ENCODE measurements at regions not wholly inside any gene's neighbourhood (a gene's known extent, or its start where the extent isn't known, plus 50 kb on each side); places are given as distances from the start of the nearest gene placed in this dataset.

GRCh38 chr6:120348926-120349325 lies 985.4 kb downstream of the TBC1D32 start:
- H3K79me2 ChIP-seq (replicated peaks; ENCODE audit: insufficient read depth, low read length), result no peaks in the 10 kb centered on the region
- no peaks in the 10 kb centered on the region for H3K36me3 ChIP-seq (ENCODE audit: insufficient read depth, low read length)
- H3K4me2 ChIP-seq (ENCODE audit: low read length), result no peak overlapping the region
- no peaks in the 10 kb centered on the region for H3K27me3 ChIP-seq (ENCODE audit: insufficient read depth, low read depth, low read length)
- TF ChIP-seq REST (IDR thresholded peaks at IDR 0.05; ENCODE audit: borderline replicate concordance), result no peak
- H3F3A ChIP-seq (ENCODE audit: insufficient read depth, low read length, poor library complexity, severe bottlenecking), result no peaks in the 10 kb centered on the region
- H3K4me3 ChIP-seq (ENCODE audit: low read length), result no peak overlapping the region
- H3K27ac ChIP-seq (ENCODE audit: low read length), result no peak overlapping the region
- H2AFZ ChIP-seq (ENCODE audit: low read depth, low read length), result no peak overlapping the region
- H3K9me2 ChIP-seq (ENCODE audit: insufficient read depth, low read length), result no peaks in the 10 kb centered on the region
- no peaks in the 10 kb centered on the region for H3K9me3 ChIP-seq (ENCODE audit: low read length)
- H3K9ac ChIP-seq (ENCODE audit: low read length), result no peak overlapping the region
- H4K20me1 ChIP-seq (ENCODE audit: insufficient read depth), result no peaks in the 10 kb centered on the region

GRCh38 chr6:120328521-120328920 lies 979.0 kb upstream of the MAN1A1 start:
- Histone ChIP-seq H2AFZ (ENCODE audit: low read depth, low read length) (no peak overlapping the region), H3K9ac (ENCODE audit: low read length) (no peak overlapping the region), H3K9me3 (ENCODE audit: low read length) (no peaks in the 10 kb centered on the region), H3K27me3 (ENCODE audit: insufficient read depth, low read depth, low read length) (no peaks in the 10 kb centered on the region), H4K20me1 (ENCODE audit: insufficient read depth) (no peaks in the 10 kb centered on the region), H3K79me2 (replicated peaks; ENCODE audit: insufficient read depth, low read length) (no peaks in the 10 kb centered on the region), H3K27ac (ENCODE audit: low read length) (no peak overlapping the region), H3F3A (ENCODE audit: insufficient read depth, low read length, poor library complexity, severe bottlenecking) (no peaks in the 10 kb centered on the region), H3K4me3 (ENCODE audit: low read length) (no peak overlapping the region), H3K9me2 (ENCODE audit: insufficient read depth, low read length) (no peaks in the 10 kb centered on the region), H3K4me2 (ENCODE audit: low read length) (no peak overlapping the region), H3K36me3 (ENCODE audit: insufficient read depth, low read length) (no peaks in the 10 kb centered on the region)
- TF ChIP-seq EP300 (conservative IDR thresholded peaks at IDR 0.05; ENCODE audit: poor library complexity, severe bottlenecking) (no peak), POLR2AphosphoS5 (IDR thresholded peaks at IDR 0.05) (no peak), TAF1 (IDR thresholded peaks at IDR 0.05; ENCODE audit: low read depth) (no peak), MXI1 (conservative IDR thresholded peaks at IDR 0.05; ENCODE audit: poor library complexity, severe bottlenecking) (no peak), REST (IDR thresholded peaks at IDR 0.05; ENCODE audit: borderline replicate concordance) (no peak), RAD21 (conservative IDR thresholded peaks at IDR 0.05) (no peak), SMC3 (conservative IDR thresholded peaks at IDR 0.05; ENCODE audit: poor library complexity) (no peak), CTCF (IDR thresholded peaks at IDR 0.05; ENCODE audit: poor library complexity, severe bottlenecking) (no peak)

Measured in neural cell (in vitro differentiated cells).